ENCODE measurements at regions not wholly inside any gene's neighbourhood (a gene's known extent, or its start where the extent isn't known, plus 50 kb on each side); places are given as distances from the start of the nearest gene placed in this dataset.

- peaks cover 6% of the 10 kb centered on the region for H3K9me3 ChIP-seq
- 45% methylated on average over 5 of the region's 5 CpGs for WGBS
- H3K4me1 ChIP-seq, result no peaks in the 10 kb centered on the region
- no peak for TF ChIP-seq POLR2A (IDR thresholded peaks at IDR 0.05)
- TF ChIP-seq POLR2AphosphoS5 (IDR thresholded peaks at IDR 0.05), result no peak
- no peak for TF ChIP-seq CTCF (IDR thresholded peaks at IDR 0.05)
- no peak for TF ChIP-seq EP300 (IDR thresholded peaks at IDR 0.05)
- DNase-seq (ENCODE audit: low spot score in 2 of 2), result no peak
- H3K4me3 ChIP-seq, result no peak overlapping the region
- H3K27me3 ChIP-seq, result no peaks in the 10 kb centered on the region
- H3K27ac ChIP-seq, result no peak overlapping the region
- H3K36me3 ChIP-seq, result no peaks in the 10 kb centered on the region
Measured at GRCh38 chr2:117502121-117502520, 312.4 kb upstream of the DDX18 start.

- no peaks in the 10 kb centered on the region for H3K27me3 ChIP-seq
- no peak for DNase-seq (ENCODE audit: low spot score in 2 of 2)
- no peak overlapping the region for H3K27ac ChIP-seq
- H3K36me3 ChIP-seq, result no peaks in the 10 kb centered on the region
- WGBS, result 78% methylated on average over 2 of the region's 2 CpGs
- no peak for TF ChIP-seq POLR2AphosphoS5 (IDR thresholded peaks at IDR 0.05)
- no peak for TF ChIP-seq POLR2A (IDR thresholded peaks at IDR 0.05)
- TF ChIP-seq CTCF (IDR thresholded peaks at IDR 0.05), result no peak
- no peak for TF ChIP-seq EP300 (IDR thresholded peaks at IDR 0.05)
- no peaks in the 10 kb centered on the region for H3K9me3 ChIP-seq
- no peaks in the 10 kb centered on the region for H3K4me1 ChIP-seq
- H3K4me3 ChIP-seq, result no peak overlapping the region
Measured at GRCh38 chr2:117512307-117512706, 302.2 kb upstream of the DDX18 start.

- no peaks in the 10 kb centered on the region for H3K4me1 ChIP-seq
- 68% methylated on average over 1 of the region's 1 CpG for WGBS
- DNase-seq (ENCODE audit: low spot score in 2 of 2), result no peak
- H3K27me3 ChIP-seq, result no peaks in the 10 kb centered on the region
- TF ChIP-seq POLR2AphosphoS5 (IDR thresholded peaks at IDR 0.05), result no peak
- no peak for TF ChIP-seq POLR2A (IDR thresholded peaks at IDR 0.05)
- no peak for TF ChIP-seq CTCF (IDR thresholded peaks at IDR 0.05)
- no peak for TF ChIP-seq EP300 (IDR thresholded peaks at IDR 0.05)
- no peak overlapping the region for H3K27ac ChIP-seq
- H3K4me3 ChIP-seq, result no peak overlapping the region
- no peaks in the 10 kb centered on the region for H3K9me3 ChIP-seq
- no peaks in the 10 kb centered on the region for H3K36me3 ChIP-seq
Measured at GRCh38 chr2:117514371-117514770, 300.1 kb upstream of the DDX18 start.

GRCh38 chr2:117519238-117519637 is 295.3 kb upstream of the DDX18 start:
- 6% methylated on average over 1 of the region's 1 CpG for WGBS
- no peak for DNase-seq (ENCODE audit: low spot score in 2 of 2)
- TF ChIP-seq POLR2AphosphoS5 (IDR thresholded peaks at IDR 0.05) (no peak), CTCF (IDR thresholded peaks at IDR 0.05) (no peak), POLR2A (IDR thresholded peaks at IDR 0.05) (no peak), EP300 (IDR thresholded peaks at IDR 0.05) (no peak)
- Histone ChIP-seq H3K27ac (no peak overlapping the region), H3K4me3 (no peak overlapping the region), H3K36me3 (no peaks in the 10 kb centered on the region), H3K4me1 (no peaks in the 10 kb centered on the region), H3K27me3 (no peaks in the 10 kb centered on the region), H3K9me3 (no peaks in the 10 kb centered on the region)

- H3K4me1 ChIP-seq, result no peaks in the 10 kb centered on the region
- H3K27ac ChIP-seq, result no peak overlapping the region
- H3K27me3 ChIP-seq, result no peaks in the 10 kb centered on the region
- DNase-seq (ENCODE audit: low spot score in 2 of 2), result no peak
- H3K4me3 ChIP-seq, result no peak overlapping the region
- H3K9me3 ChIP-seq, result no peaks in the 10 kb centered on the region
- TF ChIP-seq POLR2AphosphoS5 (IDR thresholded peaks at IDR 0.05) (no peak), EP300 (IDR thresholded peaks at IDR 0.05) (no peak), POLR2A (IDR thresholded peaks at IDR 0.05) (no peak), CTCF (IDR thresholded peaks at IDR 0.05) (no peak)
- H3K36me3 ChIP-seq, result no peaks in the 10 kb centered on the region
Measured at GRCh38 chr2:117519721-117520120, 294.8 kb upstream of the DDX18 start.

Measured in suprapubic skin (tissue), 4 donors.